Iris pigment epithelial cell (primary cell): ENCODE measurements at regions not wholly inside any gene's neighbourhood (a gene's known extent, or its start where the extent isn't known, plus 50 kb on each side); places are given as distances from the start of the nearest gene placed in this dataset.

Source experiments
- DNase-seq: peaks from one replicate; pipeline ENCODE4 v3.0.0-alpha.2; 2011; ENCODE audit warnings: low read depth

DNA sequence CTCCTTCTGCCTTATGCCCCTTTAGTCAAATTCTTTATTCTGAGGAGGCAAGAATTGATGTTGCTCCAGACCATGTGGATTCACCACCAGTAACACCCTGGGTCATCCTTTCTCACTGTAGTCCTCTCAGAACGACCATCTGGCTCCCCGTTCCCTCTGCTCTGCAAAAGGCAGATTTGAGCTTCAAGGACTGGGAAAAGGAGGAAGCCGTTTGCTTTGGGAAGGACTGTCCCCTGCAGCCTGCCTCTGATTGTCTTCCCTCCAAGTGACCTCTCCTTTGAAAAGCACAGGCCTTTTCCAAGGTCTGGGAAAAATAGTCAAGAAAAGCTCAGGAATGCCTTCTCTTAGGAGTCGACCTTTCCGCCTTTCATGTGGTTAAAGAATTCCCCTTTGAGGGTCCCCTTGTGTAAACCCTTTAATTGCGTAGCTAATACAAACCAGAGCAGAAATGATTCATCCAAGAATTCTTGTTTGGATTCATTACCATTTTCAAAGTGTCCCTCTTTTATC is 130.1 kb upstream of the COPS8 start:
- DNase-seq: no peak

DNA sequence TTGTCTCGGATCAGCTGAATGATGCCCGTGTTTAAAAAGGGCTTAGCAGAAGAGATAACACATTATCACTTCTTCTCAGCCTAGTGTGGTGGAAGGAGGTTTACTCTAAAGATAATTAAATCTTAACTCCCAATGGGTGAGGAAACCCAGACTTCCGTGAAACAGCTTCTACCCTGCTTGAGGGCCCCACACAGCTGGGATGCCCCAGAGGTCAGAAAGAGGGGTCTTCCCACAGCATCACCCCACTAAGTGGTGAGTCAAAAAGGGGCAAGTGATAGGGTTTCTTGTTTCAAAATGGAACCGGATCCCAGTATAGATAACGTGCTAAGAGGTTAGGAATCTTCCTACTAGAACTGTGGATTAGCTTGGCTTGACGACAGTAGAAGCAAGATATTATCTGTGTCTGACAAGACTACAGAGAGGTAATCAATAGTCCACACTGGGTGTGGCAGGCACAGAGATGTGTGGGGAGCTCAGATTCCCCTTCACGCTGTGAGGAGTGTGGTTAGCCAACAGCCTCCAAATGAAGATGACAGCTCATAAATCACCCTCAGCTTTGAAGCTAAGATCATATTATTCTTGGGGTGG is 129.6 kb upstream of the COPS8 start:
- no peak for DNase-seq

DNA sequence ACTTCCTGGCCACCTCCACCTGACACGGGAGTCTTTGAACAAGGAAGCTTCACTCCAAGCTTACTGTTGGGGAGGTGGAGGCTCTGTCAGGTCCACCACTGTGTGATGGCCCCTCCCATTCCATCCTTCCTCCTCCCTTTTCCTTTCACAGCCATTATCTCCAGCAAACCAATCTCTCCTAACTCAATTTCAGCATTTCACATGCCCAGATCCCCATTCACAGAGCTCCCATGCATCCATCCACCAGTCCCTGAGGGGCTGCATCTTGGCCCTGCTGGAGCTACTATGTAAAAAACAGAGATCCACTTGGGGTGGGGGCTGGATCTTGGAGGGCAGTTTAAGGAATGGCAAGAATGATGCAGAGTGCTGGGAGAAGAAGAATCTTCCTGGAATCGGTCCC is 129.0 kb upstream of the COPS8 start:
- no peak for DNase-seq

DNA sequence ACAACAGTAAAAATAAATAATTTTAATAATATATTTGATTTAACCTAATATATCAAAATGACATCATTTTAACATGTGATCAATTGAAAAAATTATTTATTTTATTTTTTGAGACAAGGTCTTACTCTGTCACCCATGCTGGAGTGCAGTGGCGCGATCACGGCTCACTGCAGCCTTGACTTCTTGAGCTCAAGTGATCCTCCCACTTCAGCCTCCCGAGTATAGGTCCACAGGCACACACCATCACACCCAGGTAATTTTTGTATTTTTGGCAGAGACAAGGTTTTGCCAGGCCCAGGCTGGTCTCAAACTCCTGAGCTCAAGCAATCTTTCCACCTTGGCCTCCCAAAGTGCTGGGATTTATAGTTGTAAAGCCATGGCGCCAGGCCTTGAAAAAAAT is 126.7 kb upstream of the COPS8 start:
- no peak for DNase-seq

DNA sequence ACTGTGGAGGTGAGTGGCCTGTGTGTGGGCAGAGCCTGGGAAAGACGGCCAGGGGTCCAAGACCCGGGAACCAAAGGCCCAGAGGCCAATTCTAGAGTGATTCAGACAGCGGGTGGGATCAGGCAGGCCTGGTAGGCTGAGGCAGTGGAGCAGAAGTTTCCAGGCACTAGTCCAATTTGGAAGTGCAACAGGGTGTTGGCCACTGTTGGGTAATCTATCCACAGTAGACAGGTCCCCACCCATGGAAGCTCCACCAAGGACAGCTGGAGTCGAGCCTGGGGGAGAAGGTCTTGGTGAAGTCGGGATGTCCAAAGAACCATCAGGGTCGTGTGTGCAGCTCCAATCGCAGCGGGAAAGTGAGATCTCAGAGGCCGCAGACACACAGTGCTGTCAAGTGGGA is 125.8 kb upstream of the COPS8 start:
- no peak for DNase-seq

DNA sequence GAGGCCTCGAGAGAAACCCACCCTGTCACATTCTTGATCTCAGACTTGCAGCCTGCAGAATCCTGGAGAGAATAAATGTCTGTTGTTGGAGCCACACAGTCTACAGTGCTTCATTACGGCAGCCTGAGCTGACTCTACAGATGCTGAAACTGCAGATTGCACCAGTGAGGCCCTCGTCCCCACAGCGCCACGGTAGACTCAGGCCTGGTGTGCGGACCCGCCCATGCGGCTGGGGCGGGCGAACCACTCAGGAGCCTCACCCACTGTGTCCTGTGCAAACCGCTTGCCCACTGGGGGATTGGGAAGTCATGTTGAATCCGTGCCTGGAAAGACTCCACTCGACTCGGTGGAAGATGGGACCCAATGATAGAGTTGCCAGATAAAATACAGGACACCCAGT is 125.2 kb upstream of the COPS8 start:
- no peak for DNase-seq

DNA sequence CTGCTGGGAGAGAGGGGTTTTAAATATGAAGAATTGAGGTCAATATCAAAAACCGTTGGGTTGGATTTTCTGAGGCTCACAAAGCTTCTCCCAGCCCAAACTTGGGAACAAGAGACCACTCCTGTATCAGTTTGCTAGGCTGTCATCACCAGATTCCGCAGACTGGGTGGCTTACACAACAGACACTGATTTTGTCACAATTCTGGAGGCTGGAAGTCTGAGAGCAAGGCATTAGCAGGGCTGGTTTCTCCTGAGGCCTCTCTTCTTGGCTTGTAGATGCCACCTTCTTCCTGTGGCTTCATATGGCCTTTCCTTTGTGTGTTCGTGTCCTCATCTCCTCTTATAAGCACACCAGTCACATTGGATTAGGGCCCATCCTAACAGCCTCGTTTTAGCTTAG is 122.9 kb upstream of the COPS8 start:
- DNase-seq: no peak

DNA sequence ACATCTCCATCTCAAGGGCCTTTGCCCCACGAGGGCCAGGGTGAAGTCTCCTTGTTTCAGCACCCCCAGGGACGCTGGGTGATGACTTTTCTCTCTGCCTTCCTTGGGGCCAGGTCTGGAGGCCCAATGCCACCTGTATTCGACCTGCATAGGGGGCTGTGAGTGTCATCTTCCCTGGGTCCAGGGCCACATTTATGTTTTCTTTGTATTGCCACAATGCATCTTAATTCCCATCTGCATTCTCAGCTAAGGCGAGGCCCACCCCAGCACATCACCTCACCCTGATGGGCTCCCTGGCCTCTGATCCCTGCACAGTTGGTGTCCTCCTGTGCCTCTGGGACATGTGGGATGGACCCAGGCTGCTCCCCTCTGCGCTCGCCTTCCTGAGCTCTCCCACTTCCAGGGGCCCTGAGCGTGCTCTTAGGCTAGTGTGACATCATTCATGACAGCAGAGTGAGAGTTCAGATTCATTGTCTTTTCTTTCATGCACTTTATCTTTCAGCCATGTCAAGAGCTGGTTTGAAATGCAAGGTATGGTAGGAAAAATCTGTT is 122.0 kb upstream of the COPS8 start:
- DNase-seq: no peak

DNA sequence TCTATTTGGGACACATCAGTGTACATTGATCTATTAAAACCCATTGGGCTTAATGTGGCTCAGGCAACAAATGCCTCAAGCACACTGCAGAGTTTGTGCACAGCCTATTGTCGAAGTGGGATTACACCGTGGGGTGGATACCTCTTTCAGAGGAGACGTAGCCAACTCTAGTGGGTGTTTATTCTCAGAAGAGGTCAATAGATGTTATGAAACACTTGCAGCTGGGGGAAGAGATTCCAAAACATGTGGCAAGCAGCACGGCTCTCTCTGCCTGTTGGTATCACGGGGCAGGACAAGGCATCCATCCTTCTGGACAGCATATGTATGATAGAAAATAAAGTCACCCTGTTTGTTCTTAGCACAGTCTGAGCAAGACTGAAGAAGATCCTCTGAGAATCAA is 121.4 kb upstream of the COPS8 start:
- no peak for DNase-seq

DNA sequence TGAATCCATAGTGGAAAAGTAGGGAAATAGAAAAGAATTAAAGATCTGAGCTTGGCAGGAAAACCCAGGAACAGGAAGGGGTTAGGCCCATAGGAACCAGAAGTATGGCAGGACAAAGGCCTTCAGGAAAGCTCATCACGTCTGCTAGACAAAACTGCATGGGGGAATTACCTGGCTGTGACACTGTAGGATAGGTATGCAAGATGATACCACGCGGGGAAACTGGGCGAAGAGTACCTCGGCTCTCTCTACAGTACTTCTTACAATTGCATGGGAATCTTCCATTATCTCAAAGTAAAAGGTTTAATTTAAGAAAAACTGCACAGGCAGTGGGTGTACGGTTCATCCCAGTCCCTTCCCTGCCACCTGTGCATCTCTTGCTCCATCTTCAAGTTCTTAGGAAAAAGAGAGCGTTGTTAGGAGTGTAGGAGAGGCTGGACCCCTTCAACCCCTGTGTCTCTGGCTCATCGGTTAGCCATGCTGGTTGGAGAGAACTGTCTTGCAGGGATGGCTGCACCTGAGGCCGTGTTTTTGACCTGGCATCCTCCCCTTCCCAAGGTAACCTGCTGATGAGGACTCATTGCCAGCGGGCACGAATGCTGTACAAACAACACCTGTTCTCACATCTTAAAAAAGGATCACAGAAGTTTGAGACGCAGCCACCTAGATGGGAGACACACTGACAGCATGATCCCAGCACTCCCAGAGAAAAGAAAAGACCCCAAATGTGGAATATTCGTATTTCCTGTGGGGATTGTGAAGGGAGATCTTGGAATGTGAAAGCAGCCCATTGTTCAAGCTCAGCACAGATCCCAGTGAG is 120.5 kb upstream of the COPS8 start:
- no peak for DNase-seq

DNA sequence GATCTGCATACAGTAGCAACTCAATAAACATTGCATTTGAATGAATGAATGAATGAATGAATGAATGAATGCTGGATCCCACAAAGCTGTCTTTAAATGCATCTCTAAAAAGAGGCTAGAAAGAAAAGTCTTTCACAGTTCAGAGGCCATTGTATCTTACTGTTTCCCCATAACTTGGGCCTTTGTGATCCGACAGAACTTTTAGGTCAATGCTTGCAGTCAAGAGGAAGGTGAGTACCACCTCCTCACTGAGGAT is 119.9 kb upstream of the COPS8 start:
- DNase-seq: no peak

DNA sequence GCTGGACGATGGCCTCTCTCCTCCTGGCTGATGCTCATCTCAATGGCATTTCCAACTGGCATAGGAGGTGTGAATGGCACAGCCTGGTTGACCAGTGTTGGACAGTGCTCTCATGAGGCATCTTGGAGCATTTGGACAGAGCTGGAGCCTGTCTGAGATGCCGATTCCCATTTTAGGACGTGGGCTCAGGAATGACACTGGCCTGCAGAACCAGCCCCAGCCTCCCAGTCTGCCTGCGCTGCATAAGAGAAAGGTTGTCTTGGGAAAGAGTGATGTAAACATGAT is 118.2 kb upstream of the COPS8 start:
- no peak for DNase-seq

DNA sequence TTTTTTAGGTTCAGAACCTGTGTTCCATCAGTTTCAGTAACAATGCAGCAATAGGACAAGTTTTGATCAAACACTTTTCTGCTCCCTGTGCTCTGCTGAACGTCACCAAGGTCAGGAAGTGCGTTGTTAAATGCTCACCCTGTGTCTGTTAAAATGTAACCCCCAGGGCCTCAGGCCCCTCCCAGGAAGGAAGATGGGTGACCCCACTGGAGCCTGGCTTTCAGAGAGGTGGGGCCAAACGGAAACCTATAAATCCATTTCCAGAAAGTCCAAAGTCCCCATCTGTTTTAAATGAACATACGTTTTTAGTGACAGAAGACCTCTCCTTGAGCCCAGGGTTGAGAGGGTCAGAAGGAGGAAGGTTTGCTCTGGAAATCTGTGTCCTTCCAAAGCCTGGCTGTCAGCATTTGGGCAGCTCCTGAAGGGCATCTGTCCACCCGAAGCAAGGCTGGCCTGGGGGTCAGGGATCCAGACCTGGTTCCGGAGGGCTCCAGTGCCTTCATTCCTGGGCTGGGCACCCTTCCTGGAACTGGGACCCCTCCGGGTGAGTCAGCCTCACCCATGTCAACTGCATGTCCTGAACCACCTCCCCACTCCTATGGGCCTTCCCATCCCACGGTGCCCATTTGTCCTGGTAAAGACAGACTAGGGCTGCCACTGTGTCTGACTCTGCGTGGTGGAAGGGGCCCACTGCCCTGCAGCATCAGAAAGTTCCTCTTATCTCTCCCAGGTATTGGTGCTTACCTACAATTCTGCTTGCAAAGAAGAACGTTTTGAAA is 117.4 kb upstream of the COPS8 start:
- DNase-seq: no peak

DNA sequence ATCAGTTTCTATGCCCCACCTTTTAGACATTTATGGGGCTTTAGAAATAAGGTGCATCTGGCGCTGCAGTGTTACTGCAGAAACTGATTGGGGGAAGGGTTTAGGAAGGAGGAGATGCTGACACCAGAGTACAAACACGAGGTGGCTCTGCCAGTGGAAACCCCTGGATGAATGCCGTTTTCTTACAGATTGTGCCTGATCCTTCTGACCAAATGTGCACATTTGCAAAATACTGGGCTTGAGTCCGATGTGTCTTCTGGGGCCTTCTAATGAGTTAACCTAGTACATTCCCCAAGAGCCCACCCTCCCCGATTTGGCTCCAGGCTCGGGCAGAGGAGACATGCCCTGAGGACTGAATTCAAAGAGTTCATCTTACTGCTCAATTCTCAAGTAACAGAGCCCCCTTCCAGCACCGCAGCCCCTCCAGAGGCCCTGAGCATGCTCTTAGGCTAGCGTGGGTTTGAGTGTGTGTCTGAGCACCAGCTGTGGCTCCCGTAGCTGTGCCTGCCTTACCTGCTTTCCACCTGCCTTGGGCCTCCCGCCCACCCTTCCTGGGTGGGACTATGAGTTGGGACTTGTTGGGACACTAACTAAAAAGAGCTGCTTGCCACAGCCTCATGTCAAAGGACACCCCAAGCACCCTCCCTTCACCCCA is 116.7 kb upstream of the COPS8 start:
- no peak for DNase-seq

DNA sequence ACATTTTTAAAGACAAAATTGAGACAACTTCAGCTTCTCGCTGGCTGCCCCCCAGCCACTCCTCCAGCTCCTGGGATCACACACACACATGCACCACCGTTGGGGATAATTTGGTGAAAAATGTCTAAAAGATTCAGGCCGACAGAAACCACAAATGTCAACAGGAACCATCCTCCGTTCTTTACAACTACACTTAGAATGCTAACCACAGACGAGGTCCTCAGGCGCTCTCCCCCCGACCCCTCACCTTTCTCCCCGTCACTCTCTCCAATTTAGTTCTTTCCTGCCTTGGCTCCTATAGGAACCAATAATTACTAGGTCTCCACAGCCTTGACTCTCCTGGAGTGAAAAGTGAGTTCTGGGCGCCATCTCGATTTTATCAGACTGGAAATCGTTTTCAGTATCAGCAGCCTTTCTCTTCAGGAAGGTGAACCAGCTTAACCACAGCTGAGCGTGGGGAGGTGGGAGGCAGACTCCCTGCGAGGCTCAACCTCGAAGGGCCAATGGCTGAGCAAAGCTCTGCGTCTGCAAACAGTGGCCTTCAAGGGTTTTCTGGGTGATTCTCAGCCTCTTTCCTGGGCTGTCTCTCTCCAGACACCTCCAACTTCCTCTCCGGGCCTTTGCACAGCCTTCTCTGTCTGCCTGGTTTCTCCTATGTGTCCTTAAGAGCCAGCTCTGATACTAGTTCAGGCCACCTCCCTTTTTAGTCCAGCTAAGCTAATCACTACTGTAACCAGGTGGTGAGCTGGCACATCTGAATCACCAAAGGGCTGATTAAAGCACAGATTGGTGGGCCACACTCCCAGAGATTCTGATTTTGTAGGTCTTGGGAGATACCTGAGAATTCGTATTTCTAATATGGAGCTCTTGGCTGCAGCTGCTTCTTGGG is 115.7 kb upstream of the COPS8 start:
- DNase-seq: no peak

DNA sequence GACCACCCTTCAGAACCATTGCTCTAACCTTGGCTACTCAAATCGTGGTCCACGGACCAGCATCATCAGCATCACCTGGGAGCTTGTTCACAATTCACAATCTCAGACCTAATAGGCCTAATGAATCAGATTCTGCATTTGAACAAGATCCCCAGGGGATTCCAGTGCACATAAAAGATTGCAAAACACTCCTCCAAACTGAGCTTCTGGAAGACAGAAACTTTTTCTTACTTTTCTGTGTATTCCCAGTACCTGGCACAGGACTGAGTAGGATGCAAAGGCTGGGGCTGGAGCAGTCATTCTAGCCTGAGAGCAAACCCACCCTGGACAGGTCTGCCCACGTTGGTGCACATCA is 115.1 kb upstream of the COPS8 start:
- no peak for DNase-seq

DNA sequence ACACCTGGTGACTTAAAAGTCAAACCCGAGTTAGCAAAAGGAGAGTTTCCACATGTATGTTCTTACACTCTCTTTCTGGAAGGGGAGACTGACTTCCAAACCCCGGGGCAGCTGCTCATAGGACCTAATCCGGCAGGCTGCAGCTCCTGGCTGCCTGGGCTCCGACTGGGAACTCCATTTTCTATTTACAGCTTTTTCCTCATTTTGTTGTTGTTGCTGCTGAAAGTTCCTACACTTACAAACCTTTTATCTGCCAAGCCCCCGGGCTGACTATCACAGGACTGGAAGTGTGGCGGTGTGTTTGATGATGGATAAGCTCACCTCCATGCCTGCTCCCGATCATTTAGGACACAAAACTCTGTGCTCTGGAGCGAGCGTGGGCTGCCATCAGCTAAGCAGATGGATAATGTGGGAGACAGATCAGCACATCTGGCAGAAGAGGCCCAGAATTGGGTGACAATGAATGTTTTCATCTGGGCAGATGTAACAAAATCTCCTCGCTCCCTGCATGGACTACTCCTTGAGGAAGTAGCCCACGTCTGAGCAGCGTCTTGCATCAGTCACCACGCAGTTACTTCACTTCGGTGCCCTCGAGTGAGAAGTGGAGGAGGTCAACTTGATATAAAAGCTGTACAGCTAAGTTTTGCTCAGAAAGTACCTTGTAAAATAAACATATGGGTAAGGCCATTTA is 114.4 kb upstream of the COPS8 start:
- no peak for DNase-seq

DNA sequence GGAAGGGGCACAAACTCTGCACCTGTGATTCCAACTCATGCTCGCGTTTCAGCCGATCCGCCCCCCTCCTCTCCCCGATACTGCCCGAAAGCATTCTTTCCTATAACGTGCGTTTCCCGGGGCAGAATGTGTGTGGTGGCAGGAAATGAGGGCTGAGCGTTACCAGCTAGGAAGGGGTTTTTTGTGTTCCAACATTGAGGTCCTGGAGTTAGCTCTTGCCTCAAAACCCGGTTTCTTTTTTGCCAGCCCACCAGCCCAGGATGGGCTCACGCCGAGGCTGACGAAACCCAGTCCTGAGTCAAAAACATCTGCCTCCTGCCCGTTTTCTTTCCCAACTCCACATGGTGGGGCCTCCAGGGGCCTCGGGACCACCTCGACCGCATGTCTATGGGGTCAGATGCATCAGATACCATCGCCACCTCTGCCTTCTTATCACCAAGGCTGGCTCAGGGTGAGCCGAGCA is 113.7 kb upstream of the COPS8 start:
- DNase-seq: no peak

DNA sequence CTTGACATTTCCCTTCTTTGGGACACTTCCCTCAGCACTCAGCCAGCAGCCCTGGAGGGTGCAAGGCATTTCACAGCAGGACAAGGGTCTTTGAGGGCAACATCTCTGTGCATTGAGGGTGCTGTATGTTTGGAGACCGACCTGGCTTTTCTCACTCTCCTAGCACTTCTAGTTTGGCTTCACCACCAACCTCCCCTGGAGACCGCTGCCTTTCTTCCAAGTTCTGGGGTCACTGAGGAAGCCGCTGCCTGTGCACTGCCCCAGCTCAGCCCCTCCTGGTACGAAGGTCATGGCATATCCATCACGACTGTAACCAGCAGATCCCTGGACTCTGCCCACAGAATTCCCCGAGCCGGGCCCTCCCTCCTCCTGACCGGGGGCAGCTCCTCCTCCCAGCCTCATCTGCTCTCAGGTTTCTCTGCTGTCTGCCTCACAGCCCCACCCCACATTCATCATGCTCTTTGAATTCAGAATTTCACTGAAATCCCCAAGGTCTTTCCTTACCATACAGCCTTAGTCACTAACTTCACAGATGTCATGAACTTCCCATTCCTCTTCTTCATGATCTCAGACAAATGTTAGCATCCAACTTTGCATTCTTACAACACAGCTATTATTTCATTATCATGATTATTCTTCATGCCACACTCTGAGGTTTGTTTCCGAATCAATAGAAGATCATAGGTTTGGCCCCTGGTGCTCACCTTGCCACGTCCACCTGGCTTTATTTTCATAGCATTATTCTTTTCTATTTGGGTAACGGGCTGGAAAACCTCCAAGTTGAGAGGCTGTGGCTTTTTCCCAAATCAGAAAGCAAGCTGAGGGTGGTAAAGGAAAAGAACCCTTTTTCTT is 113.0 kb upstream of the COPS8 start:
- DNase-seq: peak; percentile 78

DNA sequence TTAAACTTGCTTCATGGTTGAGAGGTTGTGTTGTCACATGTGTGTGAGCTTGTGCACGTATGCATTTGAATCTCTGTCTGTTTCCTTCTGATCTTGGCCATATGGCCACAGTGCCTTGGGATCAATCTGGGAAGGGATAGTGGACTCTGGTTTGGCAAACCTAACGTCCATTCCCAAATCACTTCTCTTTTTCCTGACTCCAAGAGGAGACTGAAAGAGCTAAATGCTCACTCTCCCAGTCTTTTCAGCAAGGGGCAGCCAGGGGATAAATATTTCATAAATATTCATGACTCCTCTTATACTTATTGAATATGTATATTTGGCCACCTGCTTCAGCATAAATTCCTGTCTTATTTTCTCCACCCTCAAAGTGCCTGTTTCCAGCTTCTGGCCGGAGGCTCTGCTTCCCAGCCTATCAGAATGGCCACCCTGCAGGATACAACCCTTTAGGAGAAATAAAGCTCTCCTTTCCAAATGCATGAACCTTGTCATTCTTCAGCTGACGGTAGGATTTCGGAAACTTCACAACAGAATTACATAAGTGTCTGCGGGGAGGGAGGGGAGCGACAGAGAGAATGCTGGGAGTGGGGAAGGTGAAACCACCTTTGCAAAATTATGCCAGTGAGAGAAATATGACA is 112.2 kb upstream of the COPS8 start:
- DNase-seq: no peak
